Osteoblast (primary cell): ENCODE measurements at regions not wholly inside any gene's neighbourhood (a gene's known extent, or its start where the extent isn't known, plus 50 kb on each side); places are given as distances from the start of the nearest gene placed in this dataset.

Source experiments
- DNase-seq: peaks from one replicate; pipeline ENCODE4 v3.0.0; 2011; ENCODE audit warnings: low spot score, mixed read lengths; ENCODE audit not compliant: insufficient read length; ENCODE audit errors: missing footprints
- H2AFZ ChIP-seq: 2 replicates; pipeline ENCODE4 v1.6.0; 2011; ENCODE audit warnings: mild to moderate bottlenecking, low read length
- H3K27ac ChIP-seq: 2 replicates; pipeline ENCODE4 v1.5.1; 2011; ENCODE audit warnings: mild to moderate bottlenecking, low read depth, low read length, moderate library complexity
- H3K27me3 ChIP-seq: 2 replicates; pipeline ENCODE4 v1.6.0; 2012; ENCODE audit warnings: mild to moderate bottlenecking, control low read depth, inconsistent platforms, low read length, moderate library complexity; ENCODE audit not compliant: insufficient read depth
- H3K36me3 ChIP-seq: 2 replicates; pipeline ENCODE4 v1.5.1; 2011; ENCODE audit warnings: mild to moderate bottlenecking, low read length, control low read depth, moderate library complexity; ENCODE audit not compliant: insufficient read depth
- H3K4me1 ChIP-seq: 2 replicates; pipeline ENCODE4 v1.5.1; 2011; ENCODE audit warnings: mild to moderate bottlenecking, low read length, control low read depth, moderate library complexity; ENCODE audit not compliant: insufficient read depth
- H3K4me2 ChIP-seq: 2 replicates; pipeline ENCODE4 v1.6.0; 2011; ENCODE audit warnings: mild to moderate bottlenecking, low read length; ENCODE audit not compliant: insufficient read depth
- H3K4me3 ChIP-seq: fragments of 200-600 bp; sonication (generic); 3 replicates; pipeline ENCODE4 v1.5.1; 2012; ENCODE audit warnings: mild to moderate bottlenecking, low read length, inconsistent platforms; ENCODE audit not compliant: insufficient read depth
- H3K79me2 ChIP-seq: 2 replicates; pipeline ENCODE4 v1.6.0; 2012; ENCODE audit warnings: mild to moderate bottlenecking, low read length, control low read depth, inconsistent platforms; ENCODE audit not compliant: insufficient read depth
- H3K9me3 ChIP-seq: 2 replicates; pipeline ENCODE4 v1.5.1; 2011; ENCODE audit warnings: low read depth, low read length, control low read depth
- H4K20me1 ChIP-seq: 2 replicates; pipeline ENCODE4 v1.6.0; 2012; ENCODE audit warnings: mild to moderate bottlenecking, low read length, control low read depth; ENCODE audit not compliant: insufficient read depth
- TF ChIP-seq, protein P1 (sequence below): IDR thresholded peaks from 2 replicates; pipeline ENCODE4 v1.5.1; 2011; ENCODE audit warnings: mild to moderate bottlenecking, low read depth, low read length, moderate library complexity; ENCODE audit errors: extremely low read depth

DNA sequence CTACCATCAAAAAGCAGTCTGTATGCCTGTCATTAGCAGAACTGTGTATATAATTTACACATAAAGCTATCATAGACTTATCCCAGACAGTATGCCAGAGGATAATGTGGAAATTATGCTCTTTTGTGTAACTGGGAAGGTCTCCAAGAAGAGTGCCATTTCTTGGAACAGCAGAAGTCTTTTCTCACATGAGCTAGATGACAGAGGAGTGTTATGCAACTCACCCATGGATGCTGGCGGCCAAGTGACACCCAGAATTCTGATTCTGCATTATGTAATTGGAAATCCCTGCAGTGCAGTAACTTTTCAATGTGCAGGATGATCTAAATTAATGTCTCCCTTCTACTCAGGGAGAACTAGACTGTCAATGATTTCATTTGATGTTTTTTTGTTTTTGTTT, 160.0 kb downstream of the UBE2E3 start:
- DNase-seq, result no peak
- TF ChIP-seq, protein P1, sequence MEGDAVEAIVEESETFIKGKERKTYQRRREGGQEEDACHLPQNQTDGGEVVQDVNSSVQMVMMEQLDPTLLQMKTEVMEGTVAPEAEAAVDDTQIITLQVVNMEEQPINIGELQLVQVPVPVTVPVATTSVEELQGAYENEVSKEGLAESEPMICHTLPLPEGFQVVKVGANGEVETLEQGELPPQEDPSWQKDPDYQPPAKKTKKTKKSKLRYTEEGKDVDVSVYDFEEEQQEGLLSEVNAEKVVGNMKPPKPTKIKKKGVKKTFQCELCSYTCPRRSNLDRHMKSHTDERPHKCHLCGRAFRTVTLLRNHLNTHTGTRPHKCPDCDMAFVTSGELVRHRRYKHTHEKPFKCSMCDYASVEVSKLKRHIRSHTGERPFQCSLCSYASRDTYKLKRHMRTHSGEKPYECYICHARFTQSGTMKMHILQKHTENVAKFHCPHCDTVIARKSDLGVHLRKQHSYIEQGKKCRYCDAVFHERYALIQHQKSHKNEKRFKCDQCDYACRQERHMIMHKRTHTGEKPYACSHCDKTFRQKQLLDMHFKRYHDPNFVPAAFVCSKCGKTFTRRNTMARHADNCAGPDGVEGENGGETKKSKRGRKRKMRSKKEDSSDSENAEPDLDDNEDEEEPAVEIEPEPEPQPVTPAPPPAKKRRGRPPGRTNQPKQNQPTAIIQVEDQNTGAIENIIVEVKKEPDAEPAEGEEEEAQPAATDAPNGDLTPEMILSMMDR, result no peak

DNA sequence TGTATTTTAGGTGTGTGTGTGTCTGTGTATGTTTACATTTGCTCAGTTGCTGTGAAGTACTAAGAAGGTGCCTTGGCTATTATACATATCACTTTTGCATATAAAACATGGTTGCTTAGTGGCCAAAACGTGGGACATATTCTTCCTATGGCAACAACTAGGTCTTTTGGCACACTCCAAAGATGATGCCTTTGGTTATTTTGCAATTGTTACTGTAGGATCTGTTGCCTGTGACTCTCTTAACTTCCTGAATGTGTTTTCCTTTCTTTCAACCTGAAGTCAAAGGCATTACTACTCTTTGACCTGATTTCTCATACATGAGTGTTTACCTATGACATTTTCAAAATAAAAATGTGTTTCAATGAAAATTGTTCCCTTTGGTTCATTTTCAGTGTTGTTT, 160.5 kb downstream of the UBE2E3 start:
- no peaks in the 10 kb centered on the region for H3K36me3 ChIP-seq
- H3K4me3 ChIP-seq, result no peak overlapping the region
- no peaks in the 10 kb centered on the region for H3K79me2 ChIP-seq
- no peaks in the 10 kb centered on the region for H3K27me3 ChIP-seq
- H3K4me1 ChIP-seq, result no peaks in the 10 kb centered on the region
- TF ChIP-seq, protein P1, result no peak
- no peak overlapping the region for H3K27ac ChIP-seq
- H2AFZ ChIP-seq, result no peak overlapping the region
- H3K4me2 ChIP-seq, result no peak overlapping the region
- no peak for DNase-seq
- H4K20me1 ChIP-seq, result no peaks in the 10 kb centered on the region
- H3K9me3 ChIP-seq, result no peaks in the 10 kb centered on the region

More for the DNA sequence above, 160.0 kb downstream of the UBE2E3 start:
- Histone ChIP-seq H3K4me1 (no peaks in the 10 kb centered on the region), H3K4me3 (no peak overlapping the region), H4K20me1 (no peaks in the 10 kb centered on the region), H3K36me3 (no peaks in the 10 kb centered on the region), H3K27me3 (no peaks in the 10 kb centered on the region), H2AFZ (no peak overlapping the region), H3K79me2 (no peaks in the 10 kb centered on the region), H3K27ac (no peak overlapping the region), H3K9me3 (no peaks in the 10 kb centered on the region), H3K4me2 (no peak overlapping the region)

DNA sequence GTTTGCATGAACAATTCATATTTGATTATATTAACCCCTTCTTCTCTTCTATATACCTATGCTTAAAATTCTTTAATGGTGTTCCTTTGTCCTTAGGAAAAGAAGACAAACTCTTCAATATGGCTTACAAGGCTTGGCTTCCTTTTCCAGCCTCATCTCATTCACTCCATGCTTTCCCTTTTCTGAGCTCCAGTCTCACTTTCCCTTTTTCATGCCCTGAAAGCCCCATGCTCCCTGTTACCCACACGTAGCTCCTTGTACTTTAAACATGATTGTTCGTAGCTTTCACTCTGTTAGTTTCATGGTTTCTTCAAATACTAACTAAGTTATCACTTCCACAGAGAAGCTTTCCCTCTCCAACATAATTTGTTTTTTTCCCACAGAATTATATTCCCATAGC, 161.3 kb downstream of the UBE2E3 start:
- no peak overlapping the region for H3K27ac ChIP-seq
- TF ChIP-seq, protein P1, result no peak
- DNase-seq, result no peak
- H3K9me3 ChIP-seq, result no peaks in the 10 kb centered on the region
- H3K4me3 ChIP-seq, result no peak overlapping the region
- no peak overlapping the region for H3K4me2 ChIP-seq
- no peaks in the 10 kb centered on the region for H3K36me3 ChIP-seq
- H3K79me2 ChIP-seq, result no peaks in the 10 kb centered on the region
- no peaks in the 10 kb centered on the region for H4K20me1 ChIP-seq
- no peaks in the 10 kb centered on the region for H3K27me3 ChIP-seq
- no peak overlapping the region for H2AFZ ChIP-seq
- no peaks in the 10 kb centered on the region for H3K4me1 ChIP-seq

DNA sequence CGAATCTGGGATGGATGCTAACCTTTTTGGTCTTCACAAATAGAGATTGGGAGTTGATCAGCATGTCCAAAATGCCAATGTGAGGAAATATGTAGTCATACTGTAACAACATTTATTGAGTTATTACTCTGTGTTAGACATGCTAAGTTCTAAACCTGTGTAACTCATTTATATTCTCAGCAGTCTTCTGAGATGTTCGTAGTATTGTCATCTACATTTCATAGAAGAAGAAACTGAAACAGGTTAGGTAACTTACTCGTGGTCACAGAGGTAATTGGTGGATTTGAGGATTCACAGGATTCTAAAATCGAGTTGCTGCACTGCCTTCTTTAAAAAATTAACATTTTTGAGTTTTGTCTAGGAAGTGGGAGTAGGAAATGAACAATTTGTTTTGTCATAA, 162.1 kb downstream of the UBE2E3 start:
- no peak for DNase-seq
- Histone ChIP-seq H3K4me1 (no peaks in the 10 kb centered on the region), H3K79me2 (no peaks in the 10 kb centered on the region), H4K20me1 (no peaks in the 10 kb centered on the region), H3K27ac (no peak overlapping the region), H3K4me3 (no peak overlapping the region), H3K36me3 (no peaks in the 10 kb centered on the region), H2AFZ (no peak overlapping the region), H3K27me3 (no peaks in the 10 kb centered on the region), H3K4me2 (no peak overlapping the region), H3K9me3 (no peaks in the 10 kb centered on the region)
- TF ChIP-seq, protein P1, result no peak
